ENCODE measurements at regions not wholly inside any gene's neighbourhood (a gene's known extent, or its start where the extent isn't known, plus 50 kb on each side); places are given as distances from the start of the nearest gene placed in this dataset.

DNA sequence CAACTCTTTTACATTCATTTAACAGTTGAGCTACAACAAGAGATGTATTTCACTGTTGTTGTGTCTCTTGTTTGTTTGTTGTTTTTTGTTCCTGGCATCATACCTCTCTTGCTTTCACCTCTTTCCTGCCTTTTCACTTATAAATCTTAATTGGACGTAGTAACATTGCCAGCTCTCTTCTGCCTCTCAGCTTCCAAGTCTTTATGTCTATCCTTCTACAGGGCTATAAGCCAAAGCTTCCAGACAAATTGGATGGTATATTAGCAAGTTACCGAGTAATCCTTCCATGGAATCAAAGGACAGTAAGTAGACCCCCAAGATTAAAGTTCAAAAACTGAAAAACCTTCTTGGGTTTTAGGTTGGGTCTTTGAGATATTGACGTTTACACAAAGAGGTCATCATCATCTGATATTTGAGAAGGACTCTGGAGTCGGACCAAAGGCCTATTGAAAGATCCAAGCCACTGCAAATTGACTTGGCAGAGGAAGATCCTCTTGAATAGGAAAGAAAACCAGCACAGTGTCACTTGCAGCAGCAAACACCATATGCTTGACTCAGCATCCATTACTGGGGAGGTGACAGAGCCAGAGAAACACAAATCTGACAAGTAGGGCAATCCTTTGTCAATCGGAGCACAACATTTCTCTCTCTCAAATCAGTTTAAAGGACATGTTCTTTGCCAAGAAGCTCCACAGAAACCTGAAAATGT is 648.5 kb upstream of the NR2F2 start:
- TF ChIP-seq CTCF (IDR thresholded peaks at IDR 0.05; ENCODE audit: borderline replicate concordance, extremely low read depth, low read length, poor library complexity, severe bottlenecking), result no peak
- no peak for TF ChIP-seq EZH2 (IDR thresholded peaks at IDR 0.05; ENCODE audit: borderline replicate concordance, low read depth, low read length, severe bottlenecking)
